Liver (tissue), 8 donors: ENCODE measurements at regions not wholly inside any gene's neighbourhood (a gene's known extent, or its start where the extent isn't known, plus 50 kb on each side); places are given as distances from the start of the nearest gene placed in this dataset.

Experiments
- DNase-seq: peaks from one replicate; pipeline ENCODE4 v3.0.0-alpha.2; 2017; ENCODE audit warnings: low spot score
- H3K27ac ChIP-seq, 2 donors: one replicate each; pipeline ENCODE4 v1.7.0; 2013; ENCODE audit warnings: inconsistent platforms in 2 of 2, low read length in 2 of 2, control low read depth in 1 of 2, low read depth in 1 of 2, mild to moderate bottlenecking in 1 of 2
- H3K27me3 ChIP-seq, 4 donors: one replicate each; pipeline versions ENCODE4 v1.6.1 to v1.7.0; 2013; ENCODE audit warnings: low read length in 3 of 4, inconsistent platforms in 1 of 4, mild to moderate bottlenecking in 1 of 4, moderate library complexity in 1 of 4; ENCODE audit not compliant: control insufficient read depth in 4 of 4, insufficient read depth in 4 of 4
- H3K36me3 ChIP-seq, 4 donors: one replicate each; pipeline versions ENCODE4 v1.6.1 to v1.7.0; 2013; ENCODE audit warnings: low read length in 3 of 4, mild to moderate bottlenecking in 3 of 4, low read depth in 1 of 4, moderate library complexity in 1 of 4; ENCODE audit not compliant: control insufficient read depth in 4 of 4, insufficient read depth in 3 of 4
- H3K4me1 ChIP-seq, 4 donors: one replicate each; pipeline versions ENCODE4 v1.6.1 to v1.7.0; 2013; ENCODE audit warnings: low read length in 3 of 4, mild to moderate bottlenecking in 3 of 4, moderate library complexity in 1 of 4; ENCODE audit not compliant: control insufficient read depth in 4 of 4, insufficient read depth in 4 of 4
- H3K4me3 ChIP-seq, 3 donors: one replicate each; pipeline versions ENCODE4 v1.6.1 to v1.7.0; 2013; ENCODE audit warnings: low read length in 3 of 3, control low read depth in 1 of 3, low read depth in 1 of 3, mild to moderate bottlenecking in 1 of 3
- H3K9ac ChIP-seq, 2 donors: one replicate each; pipeline ENCODE4 v1.7.0; 2013; ENCODE audit warnings: low read length in 2 of 2, mild to moderate bottlenecking in 2 of 2, moderate library complexity in 2 of 2, control low read depth in 1 of 2, low read depth in 1 of 2
- H3K9me3 ChIP-seq, 4 donors: one replicate each; pipeline versions ENCODE4 v1.6.1 to v1.7.0; 2013; ENCODE audit warnings: low read length in 3 of 4; ENCODE audit not compliant: control insufficient read depth in 4 of 4
- EGR1 ChIP-seq, 2 donors: IDR thresholded peaks; 2 replicates each; pipeline ENCODE4 v1.6.1; 2016 to 2018; ENCODE audit warnings: antibody characterized with exemption in 2 of 2, low read depth in 2 of 2
- FOXA1 ChIP-seq: IDR thresholded peaks from 2 replicates; pipeline ENCODE4 v1.6.1; 2016; ENCODE audit warnings: antibody characterized with exemption
- FOXA2 ChIP-seq: IDR thresholded peaks from 2 replicates; pipeline ENCODE4 v1.6.1; 2016; ENCODE audit warnings: antibody characterized with exemption
- HNF4A ChIP-seq, 2 donors: conservative IDR thresholded peaks; 2 replicates each; pipeline ENCODE4 v1.6.1; 2016; ENCODE audit warnings: antibody characterized with exemption in 2 of 2, mild to moderate bottlenecking in 2 of 2
- HNF4G ChIP-seq: IDR thresholded peaks from 2 replicates; pipeline ENCODE4 v1.6.1; 2016; ENCODE audit warnings: antibody characterized with exemption
- JUND ChIP-seq, 2 donors: IDR thresholded peaks; 2 replicates each; pipeline ENCODE4 v1.6.1; 2016; ENCODE audit warnings: antibody characterized with exemption in 2 of 2
- RAD21 ChIP-seq, 2 donors: IDR thresholded peaks; 2 replicates each; pipeline ENCODE4 v1.6.1; 2016; ENCODE audit warnings: antibody characterized with exemption in 2 of 2, mild to moderate bottlenecking in 2 of 2
- REST ChIP-seq: IDR thresholded peaks from 2 replicates; pipeline ENCODE4 v1.6.1; 2016; ENCODE audit warnings: antibody characterized with exemption, mild to moderate bottlenecking
- RXRA ChIP-seq, 2 donors: IDR thresholded peaks; 2 replicates each; pipeline ENCODE4 v1.6.1; 2017 to 2018; ENCODE audit warnings: antibody characterized with exemption in 2 of 2, mild to moderate bottlenecking in 1 of 2
- SP1 ChIP-seq: IDR thresholded peaks from 2 replicates; pipeline ENCODE4 v1.6.1; 2018; ENCODE audit warnings: antibody characterized with exemption, mild to moderate bottlenecking
- TAF1 ChIP-seq: conservative IDR thresholded peaks from 2 replicates; pipeline ENCODE4 v1.6.1; 2016; ENCODE audit warnings: antibody characterized with exemption, mild to moderate bottlenecking
- YY1 ChIP-seq: IDR thresholded peaks from 2 replicates; pipeline ENCODE4 v1.6.1; 2016; ENCODE audit warnings: antibody characterized with exemption, mild to moderate bottlenecking
- WGBS: extraction: QIAGEN DNeasy Blood & Tissue Kit; methylation state at CpG from one replicate; pipeline ENCODE4 v1.1.7; 2013; 5-methylcytosine and 5-hydroxymethylcytosine counted together
- TF ChIP-seq, protein P1 (sequence below): fragments of 150-350 bp; IDR thresholded peaks from 2 replicates; pipeline ENCODE4 v1.5.1; 2017; ENCODE audit warnings: improper control_type of control experiment, low read depth, low read length; ENCODE audit not compliant: missing input control
- TF ChIP-seq, protein P2 (sequence below): IDR thresholded peaks from 2 replicates; pipeline ENCODE4 v1.6.1; 2016; ENCODE audit warnings: antibody characterized with exemption
- TF ChIP-seq, protein P3 (sequence below): IDR thresholded peaks from 2 replicates; pipeline ENCODE4 v1.6.1; 2016; ENCODE audit warnings: antibody characterized with exemption
- donor health status: healthy.
- donor health status: healthy.
- donor health status: healthy.
- donor health status: healthy.
- donor health status: healthy.

DNA sequence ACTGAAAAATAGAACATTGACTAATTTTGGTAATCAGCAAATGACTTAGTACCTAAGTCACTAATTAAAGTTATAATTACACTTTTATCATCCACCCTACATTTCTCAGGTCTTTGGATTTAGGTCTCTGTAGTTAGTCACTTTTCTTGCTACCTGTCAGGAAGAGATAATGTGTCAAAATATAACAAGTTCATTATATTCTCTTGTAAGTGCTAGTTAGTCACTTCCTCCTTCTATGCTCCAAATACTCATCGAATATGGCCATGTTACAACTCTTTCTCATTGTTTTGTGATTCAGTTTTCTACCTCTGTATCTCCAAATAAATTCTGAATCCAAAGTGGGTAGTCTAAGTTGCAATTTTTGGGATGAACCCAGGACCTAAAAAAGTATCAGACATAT is 163.5 kb upstream of the KIF2B start:
- H3K27me3 ChIP-seq, result peaks cover 0 to 3% (median 0%) of the 10 kb centered on the region in 4 donors
- H3K36me3 ChIP-seq, result no peaks in the 10 kb centered on the region
- H3K9me3 ChIP-seq, result peaks cover 0 to 2% (median 0%) of the 10 kb centered on the region in 4 donors
- no peak overlapping the region for H3K27ac ChIP-seq
- no peak overlapping the region for H3K9ac ChIP-seq
- no peak for DNase-seq
- H3K4me3 ChIP-seq, result no peak overlapping the region
- no peak for TF ChIP-seq RXRA (IDR thresholded peaks at IDR 0.05)
- TF ChIP-seq FOXA1, result no peak
- TF ChIP-seq, protein P1, sequence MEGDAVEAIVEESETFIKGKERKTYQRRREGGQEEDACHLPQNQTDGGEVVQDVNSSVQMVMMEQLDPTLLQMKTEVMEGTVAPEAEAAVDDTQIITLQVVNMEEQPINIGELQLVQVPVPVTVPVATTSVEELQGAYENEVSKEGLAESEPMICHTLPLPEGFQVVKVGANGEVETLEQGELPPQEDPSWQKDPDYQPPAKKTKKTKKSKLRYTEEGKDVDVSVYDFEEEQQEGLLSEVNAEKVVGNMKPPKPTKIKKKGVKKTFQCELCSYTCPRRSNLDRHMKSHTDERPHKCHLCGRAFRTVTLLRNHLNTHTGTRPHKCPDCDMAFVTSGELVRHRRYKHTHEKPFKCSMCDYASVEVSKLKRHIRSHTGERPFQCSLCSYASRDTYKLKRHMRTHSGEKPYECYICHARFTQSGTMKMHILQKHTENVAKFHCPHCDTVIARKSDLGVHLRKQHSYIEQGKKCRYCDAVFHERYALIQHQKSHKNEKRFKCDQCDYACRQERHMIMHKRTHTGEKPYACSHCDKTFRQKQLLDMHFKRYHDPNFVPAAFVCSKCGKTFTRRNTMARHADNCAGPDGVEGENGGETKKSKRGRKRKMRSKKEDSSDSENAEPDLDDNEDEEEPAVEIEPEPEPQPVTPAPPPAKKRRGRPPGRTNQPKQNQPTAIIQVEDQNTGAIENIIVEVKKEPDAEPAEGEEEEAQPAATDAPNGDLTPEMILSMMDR, result no peak
- TF ChIP-seq RAD21 (IDR thresholded peaks at IDR 0.05), result no peak
- TF ChIP-seq EGR1 (IDR thresholded peaks at IDR 0.05; ENCODE audit: low read depth in 2 of 2), result no peak
- TF ChIP-seq TAF1, result no peak
- no peak for TF ChIP-seq SP1
- TF ChIP-seq REST, result no peak
- TF ChIP-seq HNF4A (conservative IDR thresholded peaks at IDR 0.05), result no peak
- TF ChIP-seq JUND (IDR thresholded peaks at IDR 0.05), result no peak
- H3K4me1 ChIP-seq, result no peaks in the 10 kb centered on the region
- 73% methylated on average over 1 of the region's 1 CpG for WGBS

GRCh38 chr17:53655591-53655990 is 167.1 kb upstream of the KIF2B start:
- no peak overlapping the region for H3K9ac ChIP-seq
- TF ChIP-seq FOXA2, result no peak
- TF ChIP-seq YY1, result no peak
- TF ChIP-seq, protein P2, sequence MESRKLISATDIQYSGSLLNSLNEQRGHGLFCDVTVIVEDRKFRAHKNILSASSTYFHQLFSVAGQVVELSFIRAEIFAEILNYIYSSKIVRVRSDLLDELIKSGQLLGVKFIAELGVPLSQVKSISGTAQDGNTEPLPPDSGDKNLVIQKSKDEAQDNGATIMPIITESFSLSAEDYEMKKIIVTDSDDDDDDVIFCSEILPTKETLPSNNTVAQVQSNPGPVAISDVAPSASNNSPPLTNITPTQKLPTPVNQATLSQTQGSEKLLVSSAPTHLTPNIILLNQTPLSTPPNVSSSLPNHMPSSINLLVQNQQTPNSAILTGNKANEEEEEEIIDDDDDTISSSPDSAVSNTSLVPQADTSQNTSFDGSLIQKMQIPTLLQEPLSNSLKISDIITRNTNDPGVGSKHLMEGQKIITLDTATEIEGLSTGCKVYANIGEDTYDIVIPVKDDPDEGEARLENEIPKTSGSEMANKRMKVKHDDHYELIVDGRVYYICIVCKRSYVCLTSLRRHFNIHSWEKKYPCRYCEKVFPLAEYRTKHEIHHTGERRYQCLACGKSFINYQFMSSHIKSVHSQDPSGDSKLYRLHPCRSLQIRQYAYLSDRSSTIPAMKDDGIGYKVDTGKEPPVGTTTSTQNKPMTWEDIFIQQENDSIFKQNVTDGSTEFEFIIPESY, result no peak
- no peak for TF ChIP-seq SP1
- TF ChIP-seq, protein P1, result no peak
- TF ChIP-seq, protein P3, sequence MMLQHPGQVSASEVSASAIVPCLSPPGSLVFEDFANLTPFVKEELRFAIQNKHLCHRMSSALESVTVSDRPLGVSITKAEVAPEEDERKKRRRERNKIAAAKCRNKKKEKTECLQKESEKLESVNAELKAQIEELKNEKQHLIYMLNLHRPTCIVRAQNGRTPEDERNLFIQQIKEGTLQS, result no peak
- TF ChIP-seq HNF4G, result no peak
- no peak for TF ChIP-seq HNF4A (conservative IDR thresholded peaks at IDR 0.05)
- no peak overlapping the region for H3K27ac ChIP-seq
- no peaks in the 10 kb centered on the region for H3K4me1 ChIP-seq
- H3K36me3 ChIP-seq, result no peaks in the 10 kb centered on the region
- WGBS, result 64% methylated on average over 1 of the region's 1 CpG
- peaks cover 0 to 4% (median 0%) of the 10 kb centered on the region in 4 donors for H3K9me3 ChIP-seq
- DNase-seq, result no peak
- peaks cover 0 to 3% (median under 1%) of the 10 kb centered on the region in 4 donors for H3K27me3 ChIP-seq
- no peak overlapping the region for H3K4me3 ChIP-seq
